Stomach (tissue), 8 donors: ENCODE measurements at regions not wholly inside any gene's neighbourhood (a gene's known extent, or its start where the extent isn't known, plus 50 kb on each side); places are given as distances from the start of the nearest gene placed in this dataset.
A peak's percentile ranks its signal among the peaks of the same experiment; 100 is the strongest.

Experiments used
- DNase-seq, 2 donors: peaks; one replicate each; pipeline versions ENCODE4 v3.0.0 to v3.0.0-alpha.2; 2013 to 2019
- H3K27ac ChIP-seq, 5 donors: fragments of 200-600 bp in 4 of 5; sonication (generic) in 4 of 5; one replicate each; pipeline ENCODE4 v1.5.1; 2013 to 2019; ENCODE audit warnings: mild to moderate bottlenecking in 1 of 5, moderate library complexity in 1 of 5
- H3K27me3 ChIP-seq, 3 donors: fragments of 200-600 bp; sonication (generic); one replicate each; pipeline ENCODE4 v1.5.1; 2017 to 2019; ENCODE audit warnings: mixed run types in 1 of 3
- H3K36me3 ChIP-seq, 4 donors: fragments of 200-600 bp; sonication (generic); 1 replicate in 3 of 4; 2 replicates in 1 of 4; pipeline ENCODE4 v1.5.1; 2016 to 2019
- H3K4me1 ChIP-seq, 4 donors: fragments of 200-600 bp; sonication (generic); one replicate each; pipeline ENCODE4 v1.5.1; 2016 to 2019
- H3K4me3 ChIP-seq, 4 donors: fragments of 200-600 bp; sonication (generic) in 3 of 4; one replicate each; pipeline ENCODE4 v1.5.1; 2016 to 2019; ENCODE audit warnings: mild to moderate bottlenecking in 1 of 4
- H3K9me3 ChIP-seq, 4 donors: fragments of 200-600 bp; sonication (generic); one replicate each; pipeline ENCODE4 v1.5.1; 2016 to 2019
- CTCF ChIP-seq, 7 experiments: fragments of 450-650 bp in 4 of 7; fragments of 200-600 bp in 3 of 7; sonication (generic) in 3 of 7; IDR thresholded peaks; one replicate each; pipeline ENCODE4 v1.5.1; 2016 to 2019; ENCODE audit warnings: antibody characterized with exemption in 7 of 7, control low read depth in 2 of 7, mild to moderate bottlenecking in 1 of 7
- EP300 ChIP-seq: sonication (generic); formaldehyde crosslinking; IDR thresholded peaks from one replicate; pipeline ENCODE4 v1.6.1; 2017; ENCODE audit warnings: antibody characterized with exemption
- POLR2A ChIP-seq, 4 donors: fragments of 450-650 bp; IDR thresholded peaks; one replicate each; pipeline ENCODE4 v1.6.1; 2016; ENCODE audit warnings: antibody characterized with exemption in 4 of 4, control low read depth in 2 of 4, mild to moderate bottlenecking in 1 of 4, moderate library complexity in 1 of 4
- POLR2AphosphoS5 ChIP-seq, 3 donors: sonication (generic); formaldehyde crosslinking; IDR thresholded peaks; one replicate each; pipeline ENCODE4 v1.6.1; 2016; ENCODE audit warnings: antibody characterized with exemption in 3 of 3
- WGBS, 5 donors: extraction: QIAGEN DNeasy Blood & Tissue Kit in 3 of 5; methylation state at CpG; one replicate each; pipeline versions ENCODE4 v1.1.5 to v1.1.7; 2013 to 2018; 5-methylcytosine and 5-hydroxymethylcytosine counted together
- intact Hi-C: fragments of 100-400 bp; cut with DNase I; formaldehyde crosslinking; loops from one replicate; pipeline ENCODE4 v1.15.1; 2023; ENCODE audit warnings: low total_unique reads
- donor health status: healthy with polysubstance abuse.
- donor health status: Bipolar disorder and iron deficiency.
- donor health status: healthy.

DNA sequence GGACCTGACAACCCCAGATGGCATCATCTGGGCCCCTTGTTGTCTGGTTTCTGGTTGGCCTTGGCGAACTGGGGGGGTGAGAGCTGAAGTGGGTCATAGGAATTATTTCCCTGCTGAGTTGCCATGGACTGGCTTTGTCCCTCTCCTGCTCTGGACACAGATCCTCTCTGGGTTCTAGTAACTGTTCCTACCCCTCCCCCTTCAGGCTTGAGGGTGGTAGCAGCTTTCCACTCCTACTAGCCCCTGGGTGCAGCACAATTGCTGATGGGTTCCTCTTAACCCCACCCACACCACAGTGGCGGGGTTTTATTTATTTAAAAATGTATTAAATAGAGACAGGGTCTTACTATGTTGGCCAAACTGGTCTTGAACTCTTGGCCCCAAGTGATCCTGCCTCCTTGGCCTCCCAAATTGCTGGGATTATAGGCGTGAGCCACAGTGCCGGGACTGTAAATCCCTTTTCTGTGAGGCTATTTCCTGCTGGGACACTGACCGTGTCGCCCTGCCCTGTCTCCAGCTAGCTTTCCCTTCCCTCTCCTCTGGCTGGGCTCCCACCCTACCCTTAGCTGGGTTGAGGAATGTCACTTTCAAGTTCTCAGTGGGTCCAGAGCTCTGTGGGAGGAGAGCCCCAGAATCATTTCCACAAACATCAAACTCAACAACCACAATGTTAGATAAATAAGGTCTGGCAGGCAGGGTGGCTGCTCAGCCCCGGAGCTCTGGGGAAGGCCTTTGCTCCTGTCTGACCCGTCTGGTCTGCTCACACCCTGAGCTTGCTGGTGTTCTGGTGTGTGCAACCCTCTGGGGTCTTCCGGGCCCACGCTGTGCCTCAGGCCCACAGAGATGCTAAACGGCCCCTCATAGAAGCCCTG, 112.7 kb upstream of the WNT4 start:
- intact Hi-C loops = no loop called here
- H3K27me3 ChIP-seq = peaks cover 0 to 14% (median 0%) of the 10 kb centered on the region in 3 donors
- 51 to 62% (median 55%) methylated on average over 11 of the region's 11 CpGs for WGBS, 5 donors
- peaks cover 26 to 62% (median 57%) of the 10 kb centered on the region in 4 donors for H3K4me1 ChIP-seq
- peak; percentile 49 to 51 for DNase-seq
- no peaks in the 10 kb centered on the region for H3K9me3 ChIP-seq
- H3K4me3 ChIP-seq = no peak overlapping the region
- peak overlapping the region; percentile 19 to 91 (median 32) for H3K27ac ChIP-seq
- TF ChIP-seq POLR2A (IDR thresholded peaks at IDR 0.05) (no peak), POLR2AphosphoS5 (IDR thresholded peaks at IDR 0.05) (peak in 1 of 3 donors; percentile 32)
- no peaks in the 10 kb centered on the region for H3K36me3 ChIP-seq

DNA sequence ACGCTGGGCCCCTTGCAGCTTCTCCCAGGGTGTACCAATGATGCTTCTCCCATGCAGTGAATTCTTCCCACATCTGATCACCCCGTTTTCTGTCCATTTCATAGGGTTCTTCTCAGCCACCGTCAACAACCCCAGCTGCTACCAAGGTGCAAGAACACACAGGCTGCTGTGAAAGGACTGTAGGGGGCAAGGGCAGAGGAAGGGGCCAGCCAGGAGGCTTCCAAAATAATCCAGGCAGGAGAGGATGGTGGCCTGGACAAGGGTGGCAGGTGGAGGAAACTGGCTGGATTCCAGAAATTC, 113.3 kb upstream of the WNT4 start:
- peaks cover 26 to 67% (median 63%) of the 10 kb centered on the region in 4 donors for H3K4me1 ChIP-seq
- peak overlapping the region in 3 of 5 donors; percentile 19 to 91 (median 85) for H3K27ac ChIP-seq
- H3K27me3 ChIP-seq = peaks cover 0 to 14% (median 0%) of the 10 kb centered on the region in 3 donors
- 56 to 79% (median 76%) methylated on average over 3 of the region's 3 CpGs for WGBS, 5 donors
- intact Hi-C loops = no loop called here
- no peak for DNase-seq
- no peak overlapping the region for H3K4me3 ChIP-seq
- H3K9me3 ChIP-seq = no peaks in the 10 kb centered on the region
- H3K36me3 ChIP-seq = no peaks in the 10 kb centered on the region
- TF ChIP-seq POLR2AphosphoS5 (IDR thresholded peaks at IDR 0.05) (no peak), EP300 (no peak), POLR2A (IDR thresholded peaks at IDR 0.05) (no peak), CTCF (IDR thresholded peaks at IDR 0.05) (no peak)

DNA sequence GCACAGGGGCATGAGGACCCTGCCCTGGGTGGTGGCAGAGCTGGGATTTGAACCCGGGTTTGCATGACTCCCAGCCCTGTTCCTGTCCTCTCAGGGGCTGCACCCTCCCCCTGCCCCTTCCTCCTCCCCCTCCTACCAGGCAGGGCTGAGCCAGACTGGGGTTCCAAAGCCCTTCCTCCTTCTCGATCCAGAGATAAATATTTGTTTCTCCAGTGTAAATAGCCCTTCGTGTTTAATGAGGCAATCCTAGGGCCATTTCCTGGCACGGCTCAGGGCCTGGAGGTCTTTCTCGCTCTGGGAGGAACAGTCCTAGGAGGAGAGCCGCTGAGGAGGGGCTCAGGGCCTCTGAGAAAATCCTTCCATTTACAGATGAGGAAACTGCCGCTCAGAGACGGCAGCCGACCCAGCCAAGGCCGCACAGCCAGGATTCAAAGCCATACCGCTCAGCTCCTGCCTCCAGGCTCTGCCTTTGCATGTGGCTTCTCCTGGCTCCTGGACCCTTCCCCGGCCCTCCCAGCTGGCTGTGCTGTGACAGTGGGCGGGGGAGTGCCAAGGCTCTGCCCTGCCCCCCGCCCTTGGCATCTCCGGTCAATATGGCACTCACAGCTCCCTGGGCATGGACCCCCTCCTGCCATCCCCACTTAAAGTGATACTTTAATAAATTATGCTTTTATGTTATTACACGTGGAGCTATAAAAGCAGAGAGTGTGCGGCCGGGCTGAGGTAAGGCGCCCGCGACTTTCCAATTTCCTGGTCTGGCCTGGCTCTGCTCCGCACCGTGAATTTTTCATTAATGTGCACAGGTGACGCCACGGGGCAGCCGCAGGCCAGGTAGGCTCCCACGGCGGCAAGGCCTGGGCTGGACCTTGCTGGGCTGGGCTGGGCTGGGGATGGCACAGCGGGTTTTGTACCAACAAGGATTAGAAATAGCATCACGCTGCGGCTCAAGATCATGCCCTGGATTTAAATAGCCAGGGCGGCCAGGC, 114.7 kb upstream of the WNT4 start:
- H3K27me3 ChIP-seq = peaks cover 0 to 8% (median 0%) of the 10 kb centered on the region in 3 donors
- H3K4me3 ChIP-seq = no peak overlapping the region
- no peaks in the 10 kb centered on the region for H3K36me3 ChIP-seq
- H3K4me1 ChIP-seq = peaks cover 26 to 80% (median 76%) of the 10 kb centered on the region in 4 donors
- TF ChIP-seq EP300 = no peak
- peak in 2 of 3 donors; percentile 60 to 77 for TF ChIP-seq POLR2AphosphoS5 (IDR thresholded peaks at IDR 0.05)
- no peaks in the 10 kb centered on the region for H3K9me3 ChIP-seq
- DNase-seq = peak; percentile 75 to 78
- peak overlapping the region; percentile 80 to 91 (median 85) for H3K27ac ChIP-seq
- intact Hi-C loops = no loop called here
- WGBS, 5 donors = 31 to 61% (median 45%) methylated on average over 32 of the region's 32 CpGs

- peaks cover 26 to 86% (median 78%) of the 10 kb centered on the region in 4 donors for H3K4me1 ChIP-seq
Measured at GRCh38 chr1:22258698-22259097, 115.8 kb upstream of the WNT4 start.

More at GRCh38 chr1:22258698-22259097, 115.8 kb upstream of the WNT4 start:
- H3K9me3 ChIP-seq = no peaks in the 10 kb centered on the region
- no peak for DNase-seq
- peaks cover 0 to 3% (median 0%) of the 10 kb centered on the region in 3 donors for H3K27me3 ChIP-seq
- WGBS, 5 donors = 50 to 66% (median 57%) methylated on average over 6 of the region's 6 CpGs
- intact Hi-C loops = no loop called here
- H3K36me3 ChIP-seq = no peaks in the 10 kb centered on the region
- no peak for TF ChIP-seq POLR2A (IDR thresholded peaks at IDR 0.05)
- TF ChIP-seq POLR2AphosphoS5 (IDR thresholded peaks at IDR 0.05) = no peak
- TF ChIP-seq CTCF (IDR thresholded peaks at IDR 0.05) = no peak
- no peak for TF ChIP-seq EP300
- H3K27ac ChIP-seq = peak overlapping the region; percentile 80 to 91 (median 85)
- H3K4me3 ChIP-seq = no peak overlapping the region
